ENCODE measurements at regions not wholly inside any gene's neighbourhood (a gene's known extent, or its start where the extent isn't known, plus 50 kb on each side); places are given as distances from the start of the nearest gene placed in this dataset.
"Not testable (repeated sequence)": the region's sequence is repeated elsewhere in the genome, so short reads cannot be mapped to it uniquely, and the experiment has no call there.

DNA sequence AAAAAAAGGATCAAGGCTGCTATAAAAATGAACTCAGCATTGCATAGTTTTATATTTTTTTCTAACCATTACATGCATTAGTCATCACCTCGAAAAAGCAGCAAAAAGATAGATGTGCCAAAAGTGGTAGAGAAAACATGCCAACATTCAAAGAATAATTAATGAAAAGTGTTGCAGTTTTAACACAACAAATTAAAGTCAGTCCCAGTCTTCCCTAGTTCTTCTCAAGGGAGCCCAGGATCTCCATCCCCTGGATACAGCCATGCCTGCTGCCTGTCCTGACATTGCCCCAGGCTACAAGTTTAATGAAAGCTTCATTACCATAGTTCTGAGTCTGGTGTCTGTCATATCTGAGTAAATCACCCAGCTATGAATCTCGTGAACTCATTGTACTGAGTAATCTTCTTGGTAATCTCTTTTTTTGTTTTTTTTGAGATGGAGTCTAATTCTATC, 116.6 kb upstream of the KLF12 start:
- Histone ChIP-seq H3K27me3 (ENCODE audit: insufficient read depth, low read length) (no peaks in the 10 kb centered on the region), H3K79me2 (ENCODE audit: control insufficient read depth, insufficient read depth, low read length, unreplicated experiment) (no peaks in the 10 kb centered on the region), H3K4me3 (ENCODE audit: low read depth, low read length) (no peak overlapping the region), H3K4me1 (ENCODE audit: control insufficient read depth, insufficient read depth, low read length, unreplicated experiment) (peaks cover 30% of the 10 kb centered on the region), H3K36me3 (ENCODE audit: insufficient read depth, low read length) (no peaks in the 10 kb centered on the region), H2AFZ (ENCODE audit: low read length, unreplicated experiment) (no peak overlapping the region), H3K27ac (ENCODE audit: low read depth, low read length) (peak overlapping the region; percentile 75)

DNA sequence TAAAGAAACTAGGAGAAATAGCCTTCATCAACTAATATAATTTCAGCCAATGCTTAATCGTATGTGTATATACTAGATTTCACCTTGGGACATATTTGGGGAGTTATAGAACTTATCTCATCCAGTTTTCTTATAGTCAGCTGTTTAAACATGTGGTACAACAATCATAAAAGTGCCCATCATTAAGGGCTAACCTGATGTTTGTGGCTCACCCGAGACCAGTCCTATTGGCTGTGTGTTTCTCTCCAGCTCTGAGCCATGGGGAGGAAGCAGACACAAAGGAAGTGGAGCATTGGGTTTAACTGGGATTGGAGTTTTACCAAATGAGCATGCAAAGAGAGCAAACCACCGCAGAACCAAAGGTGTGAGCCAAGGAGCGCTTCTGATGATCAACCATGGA, 114.3 kb upstream of the KLF12 start:
- Histone ChIP-seq H3K4me3 (ENCODE audit: low read depth, low read length) (no peak overlapping the region), H3K4me1 (ENCODE audit: control insufficient read depth, insufficient read depth, low read length, unreplicated experiment) (peaks cover 51% of the 10 kb centered on the region), H2AFZ (ENCODE audit: low read length, unreplicated experiment) (no peak overlapping the region), H3K27me3 (ENCODE audit: insufficient read depth, low read length) (no peaks in the 10 kb centered on the region), H3K27ac (ENCODE audit: low read depth, low read length) (no peak overlapping the region), H3K36me3 (ENCODE audit: insufficient read depth, low read length) (no peaks in the 10 kb centered on the region), H3K79me2 (ENCODE audit: control insufficient read depth, insufficient read depth, low read length, unreplicated experiment) (no peaks in the 10 kb centered on the region)

DNA sequence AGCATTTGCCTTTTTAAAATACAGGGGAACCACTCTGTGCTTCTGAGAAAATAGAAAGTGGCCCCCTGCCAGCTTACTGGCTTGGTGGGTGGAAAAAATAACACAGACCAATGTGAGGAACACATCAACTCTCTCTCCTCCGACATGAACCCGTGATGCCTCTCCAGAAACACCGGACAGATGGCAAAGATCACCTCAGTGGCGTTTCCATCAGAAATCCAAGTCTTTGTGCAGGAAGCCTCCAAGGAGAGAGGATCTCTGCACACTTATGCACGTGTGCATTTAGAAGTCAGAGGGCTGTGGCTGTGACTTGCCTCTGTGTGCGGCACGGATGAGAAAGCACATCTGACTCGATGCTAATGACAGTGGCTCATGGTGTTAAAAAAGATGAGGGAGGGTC, 112.3 kb upstream of the KLF12 start:
- Histone ChIP-seq H3K4me1 (ENCODE audit: control insufficient read depth, insufficient read depth, low read length, unreplicated experiment) (peaks cover 47% of the 10 kb centered on the region), H3K4me3 (ENCODE audit: low read depth, low read length) (peak overlapping the region; percentile 16; the same call in 1 of the 2 replicates), H3K79me2 (ENCODE audit: control insufficient read depth, insufficient read depth, low read length, unreplicated experiment) (no peaks in the 10 kb centered on the region), H2AFZ (ENCODE audit: low read length, unreplicated experiment) (peak overlapping the region; percentile 39), H3K27me3 (ENCODE audit: insufficient read depth, low read length) (no peaks in the 10 kb centered on the region), H3K27ac (ENCODE audit: low read depth, low read length) (peak overlapping the region; percentile 99; the same call in 1 of the 2 replicates), H3K36me3 (ENCODE audit: insufficient read depth, low read length) (peaks cover 3% of the 10 kb centered on the region; the same call in 1 of the 2 replicates)

DNA sequence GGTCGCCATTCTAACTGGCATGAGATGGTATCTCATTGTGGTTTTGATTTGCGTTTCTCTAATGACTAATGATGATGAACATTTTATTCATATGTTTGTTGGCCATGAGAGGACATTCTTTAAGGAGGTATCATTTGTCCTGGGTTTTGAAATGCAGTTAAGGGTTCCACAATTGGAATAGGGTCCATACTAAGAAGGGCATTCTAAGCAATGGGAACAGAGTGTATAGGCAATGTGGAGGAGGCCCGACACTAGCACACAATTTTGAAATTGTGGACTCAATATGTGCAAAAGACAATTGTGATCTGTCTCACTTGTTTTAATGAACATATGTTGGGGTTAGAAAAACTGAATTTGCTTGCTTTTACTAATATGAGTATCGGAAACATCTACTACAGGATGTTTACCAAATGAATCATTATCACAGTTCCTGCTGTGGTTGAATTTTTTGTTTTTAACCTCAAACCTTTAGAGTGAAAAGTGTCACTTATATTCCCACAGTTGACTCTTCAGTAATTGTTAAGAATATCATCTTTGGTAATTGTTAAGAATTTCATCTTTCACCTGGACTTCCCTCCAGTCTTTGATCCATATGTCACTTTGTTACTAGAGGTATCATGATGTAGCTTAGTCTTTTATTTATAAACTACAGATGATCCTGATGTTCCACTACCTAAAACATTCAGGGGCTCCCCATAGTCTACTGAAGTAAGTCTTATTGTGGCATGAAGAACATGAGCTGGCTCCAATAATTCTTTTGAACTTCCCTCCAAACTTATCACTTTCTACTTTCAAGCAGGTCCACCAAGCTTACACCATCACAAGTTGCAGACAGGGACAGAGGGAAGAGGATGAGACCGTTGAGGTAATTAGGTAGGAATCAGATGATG, 109.7 kb upstream of the KLF12 start:
- Histone ChIP-seq H3K4me3 (ENCODE audit: low read depth, low read length) (peak overlapping the region; percentile 41; the same call in 1 of the 2 replicates), H3K79me2 (ENCODE audit: control insufficient read depth, insufficient read depth, low read length, unreplicated experiment) (no peaks in the 10 kb centered on the region), H3K27me3 (ENCODE audit: insufficient read depth, low read length) (no peaks in the 10 kb centered on the region), H3K4me1 (ENCODE audit: control insufficient read depth, insufficient read depth, low read length, unreplicated experiment) (peaks cover 31% of the 10 kb centered on the region), H3K27ac (ENCODE audit: low read depth, low read length) (peak overlapping the region; percentile 99), H2AFZ (ENCODE audit: low read length, unreplicated experiment) (peak overlapping the region; percentile 27), H3K36me3 (ENCODE audit: insufficient read depth, low read length) (peaks cover 3% of the 10 kb centered on the region; the same call in 1 of the 2 replicates)

DNA sequence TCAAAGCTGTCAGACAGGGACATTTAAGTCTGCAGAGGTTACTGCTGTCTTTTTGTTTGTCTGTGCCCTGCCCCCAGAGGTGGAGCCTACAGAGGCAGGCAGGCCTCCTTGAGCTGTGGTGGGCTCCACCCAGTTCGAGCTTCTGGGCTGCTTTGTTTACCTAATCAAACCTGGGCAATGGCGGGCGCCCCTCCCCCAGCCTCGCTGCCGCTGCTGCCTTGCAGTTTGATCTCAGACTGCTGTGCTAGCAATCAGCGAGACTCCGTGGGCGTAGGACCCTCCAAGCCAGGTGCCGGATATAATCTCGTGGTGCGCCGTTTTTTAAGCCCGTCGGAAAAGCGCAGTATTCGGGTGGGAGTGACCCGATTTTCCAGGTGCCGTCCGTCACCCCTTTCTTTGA, 107.1 kb upstream of the KLF12 start:
- H3K4me1 ChIP-seq (ENCODE audit: control insufficient read depth, insufficient read depth, low read length, unreplicated experiment) = peaks cover 27% of the 10 kb centered on the region
- H3K79me2 ChIP-seq (ENCODE audit: control insufficient read depth, insufficient read depth, low read length, unreplicated experiment); H3K4me3 ChIP-seq (ENCODE audit: low read depth, low read length); H2AFZ ChIP-seq (ENCODE audit: low read length, unreplicated experiment); H3K27me3 ChIP-seq (ENCODE audit: insufficient read depth, low read length); H3K27ac ChIP-seq (ENCODE audit: low read depth, low read length); H3K36me3 ChIP-seq (ENCODE audit: insufficient read depth, low read length): not testable (repeated sequence)

DNA sequence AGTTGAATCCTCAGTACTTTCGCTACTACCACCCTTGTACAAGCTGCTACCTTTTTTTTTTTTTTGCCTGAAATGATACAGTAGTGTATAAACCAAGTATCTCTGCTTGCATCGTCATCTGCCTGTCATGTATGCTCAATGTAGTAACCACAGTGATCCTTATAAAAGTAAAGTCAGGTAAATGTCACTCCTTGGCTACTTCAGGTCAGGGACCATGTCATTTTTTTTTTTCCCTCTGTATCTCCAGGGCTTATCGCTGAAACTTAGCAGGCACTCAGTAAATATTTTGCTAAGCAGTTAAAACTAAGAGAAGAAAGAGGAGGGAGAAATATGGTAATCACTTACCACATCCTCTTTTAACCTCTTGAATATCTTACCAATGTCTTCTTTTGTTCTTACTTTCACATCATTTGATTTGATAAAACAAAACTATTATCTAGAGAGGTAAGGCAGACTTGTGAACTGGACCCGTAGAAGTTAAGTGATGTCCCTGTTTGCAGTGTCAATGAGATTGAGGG, 96.8 kb upstream of the KLF12 start:
- no peak overlapping the region for H2AFZ ChIP-seq (ENCODE audit: low read length, unreplicated experiment)

DNA sequence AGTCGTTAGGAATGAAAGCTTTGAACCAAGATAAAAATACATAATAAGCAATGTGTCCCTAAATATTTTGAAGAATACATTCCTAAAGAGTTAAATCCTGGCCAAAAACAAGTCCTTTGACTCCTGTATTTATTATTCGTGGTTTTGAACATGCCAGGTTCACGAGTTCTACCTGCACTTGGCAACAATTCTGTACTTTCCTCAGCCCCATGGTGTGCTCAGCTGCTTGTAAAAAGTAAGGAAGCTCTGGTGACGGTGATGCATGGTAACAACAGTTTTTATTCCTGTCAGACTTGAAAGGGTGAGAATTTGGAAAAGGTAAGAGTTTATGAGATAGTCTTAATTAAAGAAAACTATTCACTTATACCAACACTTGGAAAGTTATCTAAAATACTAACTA, 95.0 kb upstream of the KLF12 start:
- no peaks in the 10 kb centered on the region for H3K4me1 ChIP-seq (ENCODE audit: control insufficient read depth, insufficient read depth, low read length, unreplicated experiment)
- H3K27me3 ChIP-seq (ENCODE audit: insufficient read depth, low read length) = no peaks in the 10 kb centered on the region
- no peaks in the 10 kb centered on the region for H3K79me2 ChIP-seq (ENCODE audit: control insufficient read depth, insufficient read depth, low read length, unreplicated experiment)
- H2AFZ ChIP-seq (ENCODE audit: low read length, unreplicated experiment) = no peak overlapping the region
- no peaks in the 10 kb centered on the region for H3K36me3 ChIP-seq (ENCODE audit: insufficient read depth, low read length)
- H3K4me3 ChIP-seq (ENCODE audit: low read depth, low read length) = no peak overlapping the region
- H3K27ac ChIP-seq (ENCODE audit: low read depth, low read length) = no peak overlapping the region

More for the DNA sequence above, 96.8 kb upstream of the KLF12 start:
- H3K36me3 ChIP-seq (ENCODE audit: insufficient read depth, low read length) = no peaks in the 10 kb centered on the region
- H3K27ac ChIP-seq (ENCODE audit: low read depth, low read length) = no peak overlapping the region
- no peak overlapping the region for H3K4me3 ChIP-seq (ENCODE audit: low read depth, low read length)
- no peaks in the 10 kb centered on the region for H3K27me3 ChIP-seq (ENCODE audit: insufficient read depth, low read length)
- H3K79me2 ChIP-seq (ENCODE audit: control insufficient read depth, insufficient read depth, low read length, unreplicated experiment) = no peaks in the 10 kb centered on the region
- H3K4me1 ChIP-seq (ENCODE audit: control insufficient read depth, insufficient read depth, low read length, unreplicated experiment) = no peaks in the 10 kb centered on the region

DNA sequence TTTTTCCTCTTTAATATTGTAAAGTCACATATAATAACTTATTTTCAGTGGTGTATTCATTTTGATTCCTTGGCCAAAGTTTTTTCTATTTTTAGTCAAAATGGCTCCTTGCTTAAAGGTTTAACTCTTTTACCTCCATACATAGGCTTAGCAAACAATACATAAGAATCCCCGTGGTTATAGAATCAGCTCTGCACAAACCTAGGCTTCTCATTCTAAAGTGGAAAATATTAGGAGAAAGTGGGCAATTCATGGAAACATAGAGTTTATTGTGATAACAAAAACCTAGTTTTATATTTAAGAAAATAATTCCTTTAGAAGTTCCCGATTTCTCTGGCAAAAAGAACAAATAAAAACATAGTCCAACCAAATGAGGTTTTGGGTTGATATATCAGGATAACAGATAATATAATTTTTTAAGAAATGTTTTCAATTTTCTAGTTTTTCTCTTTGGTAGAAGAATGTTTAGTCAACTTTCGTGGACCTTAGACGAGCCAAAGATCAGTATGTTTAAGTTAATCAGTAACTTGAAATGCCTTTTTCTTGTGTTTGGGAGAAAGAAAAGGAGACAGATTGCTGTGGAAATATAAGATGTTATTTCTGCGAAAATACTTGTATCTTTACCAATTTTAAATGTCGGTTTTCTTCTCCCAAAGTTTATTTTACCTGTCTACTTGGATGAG, 93.4 kb upstream of the KLF12 start:
- no peaks in the 10 kb centered on the region for H3K4me1 ChIP-seq (ENCODE audit: control insufficient read depth, insufficient read depth, low read length, unreplicated experiment)
- H3K27ac ChIP-seq (ENCODE audit: low read depth, low read length) = no peak overlapping the region
- H2AFZ ChIP-seq (ENCODE audit: low read length, unreplicated experiment) = no peak overlapping the region
- H3K79me2 ChIP-seq (ENCODE audit: control insufficient read depth, insufficient read depth, low read length, unreplicated experiment) = no peaks in the 10 kb centered on the region
- no peaks in the 10 kb centered on the region for H3K36me3 ChIP-seq (ENCODE audit: insufficient read depth, low read length)
- no peak overlapping the region for H3K4me3 ChIP-seq (ENCODE audit: low read depth, low read length)
- no peaks in the 10 kb centered on the region for H3K27me3 ChIP-seq (ENCODE audit: insufficient read depth, low read length)

DNA sequence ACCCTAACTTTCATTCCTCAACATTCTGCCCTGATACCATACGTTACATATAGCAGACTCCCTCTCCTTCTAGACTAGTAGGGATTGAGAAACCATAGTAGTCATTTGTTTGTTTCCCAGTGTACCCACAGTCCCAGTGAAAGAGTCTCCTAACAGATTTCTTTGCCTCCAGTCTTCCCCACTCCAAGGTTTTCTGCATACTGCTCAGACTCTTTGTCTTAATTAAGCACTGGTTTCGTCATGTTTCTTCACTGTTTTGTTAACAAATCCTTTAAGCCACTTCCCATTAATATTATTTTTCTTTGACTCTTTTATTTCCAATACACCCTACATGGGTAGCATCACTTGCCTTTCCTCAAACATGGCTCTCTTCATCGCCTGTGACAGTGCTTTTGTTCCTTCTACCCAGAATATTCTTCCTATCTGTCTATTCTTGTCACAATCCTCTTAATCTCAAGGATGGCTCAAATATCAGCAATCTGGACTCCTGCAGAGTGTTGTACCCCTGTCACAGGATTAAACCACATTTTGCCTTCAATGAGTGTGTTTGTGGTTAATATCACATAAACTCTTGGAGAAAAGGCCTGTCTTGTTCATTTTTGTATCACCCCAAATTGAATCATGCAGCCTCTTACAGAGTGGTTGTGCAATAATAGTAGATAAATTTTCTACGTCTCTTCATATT, 92.7 kb upstream of the KLF12 start:
- Histone ChIP-seq H3K36me3 (ENCODE audit: insufficient read depth, low read length) (no peaks in the 10 kb centered on the region), H3K4me1 (ENCODE audit: control insufficient read depth, insufficient read depth, low read length, unreplicated experiment) (no peaks in the 10 kb centered on the region), H2AFZ (ENCODE audit: low read length, unreplicated experiment) (no peak overlapping the region), H3K27ac (ENCODE audit: low read depth, low read length) (no peak overlapping the region), H3K4me3 (ENCODE audit: low read depth, low read length) (no peak overlapping the region), H3K27me3 (ENCODE audit: insufficient read depth, low read length) (no peaks in the 10 kb centered on the region), H3K79me2 (ENCODE audit: control insufficient read depth, insufficient read depth, low read length, unreplicated experiment) (no peaks in the 10 kb centered on the region)

DNA sequence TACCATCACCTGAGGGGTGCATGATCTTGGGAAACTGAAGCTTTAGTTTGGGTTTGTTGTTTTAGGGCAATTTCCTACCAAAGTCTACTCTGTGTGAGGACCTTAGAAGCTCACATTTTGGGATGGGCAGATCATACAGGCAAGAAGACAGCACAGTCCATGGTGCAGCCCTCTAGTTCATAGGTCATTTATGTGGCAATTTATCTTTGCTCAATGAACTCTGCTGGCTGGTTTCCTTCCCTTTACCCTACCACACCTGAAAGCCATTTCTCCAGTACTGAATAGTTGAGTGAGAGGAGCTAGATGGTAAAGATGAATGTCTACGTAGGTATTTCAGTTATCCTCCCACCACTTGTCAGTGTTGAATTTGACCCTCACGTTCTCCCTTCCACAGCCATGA, 87.5 kb upstream of the KLF12 start:
- H3K79me2 ChIP-seq (ENCODE audit: control insufficient read depth, insufficient read depth, low read length, unreplicated experiment) = no peaks in the 10 kb centered on the region
- no peaks in the 10 kb centered on the region for H3K27me3 ChIP-seq (ENCODE audit: insufficient read depth, low read length)
- no peaks in the 10 kb centered on the region for H3K36me3 ChIP-seq (ENCODE audit: insufficient read depth, low read length)
- H2AFZ ChIP-seq (ENCODE audit: low read length, unreplicated experiment) = no peak overlapping the region
- no peak overlapping the region for H3K27ac ChIP-seq (ENCODE audit: low read depth, low read length)
- no peak overlapping the region for H3K4me3 ChIP-seq (ENCODE audit: low read depth, low read length)
- no peaks in the 10 kb centered on the region for H3K4me1 ChIP-seq (ENCODE audit: control insufficient read depth, insufficient read depth, low read length, unreplicated experiment)

Measured in ACC112 (cell line).